ENCODE measurements at regions not wholly inside any gene's neighbourhood (a gene's known extent, or its start where the extent isn't known, plus 50 kb on each side); places are given as distances from the start of the nearest gene placed in this dataset.

DNA sequence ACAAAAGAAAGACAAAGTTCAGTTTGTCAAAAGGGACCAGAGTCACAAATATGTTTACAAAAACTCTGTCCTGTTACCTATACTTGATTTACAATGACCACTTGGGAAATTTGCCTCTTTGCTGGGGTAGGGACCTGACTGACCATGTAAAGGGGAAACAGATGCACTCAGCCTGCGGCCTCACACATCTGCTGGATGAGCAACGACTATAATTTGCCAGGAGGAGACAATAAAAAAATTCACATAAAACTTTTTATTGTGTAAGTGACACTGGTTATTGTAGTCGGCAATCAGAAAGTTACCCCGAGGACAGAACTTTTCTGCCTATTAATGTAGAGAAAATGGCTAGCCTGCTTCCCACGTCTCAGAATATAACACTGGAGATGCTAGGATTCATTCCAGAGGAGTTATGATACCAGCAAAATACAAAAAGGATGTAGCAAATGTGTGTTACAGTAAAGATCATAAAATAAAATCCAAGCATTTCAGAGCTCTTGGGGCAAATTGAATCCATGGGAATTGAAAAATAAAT is 415.4 kb upstream of the SPTLC3 start (continued):
- TF ChIP-seq, protein P1, sequence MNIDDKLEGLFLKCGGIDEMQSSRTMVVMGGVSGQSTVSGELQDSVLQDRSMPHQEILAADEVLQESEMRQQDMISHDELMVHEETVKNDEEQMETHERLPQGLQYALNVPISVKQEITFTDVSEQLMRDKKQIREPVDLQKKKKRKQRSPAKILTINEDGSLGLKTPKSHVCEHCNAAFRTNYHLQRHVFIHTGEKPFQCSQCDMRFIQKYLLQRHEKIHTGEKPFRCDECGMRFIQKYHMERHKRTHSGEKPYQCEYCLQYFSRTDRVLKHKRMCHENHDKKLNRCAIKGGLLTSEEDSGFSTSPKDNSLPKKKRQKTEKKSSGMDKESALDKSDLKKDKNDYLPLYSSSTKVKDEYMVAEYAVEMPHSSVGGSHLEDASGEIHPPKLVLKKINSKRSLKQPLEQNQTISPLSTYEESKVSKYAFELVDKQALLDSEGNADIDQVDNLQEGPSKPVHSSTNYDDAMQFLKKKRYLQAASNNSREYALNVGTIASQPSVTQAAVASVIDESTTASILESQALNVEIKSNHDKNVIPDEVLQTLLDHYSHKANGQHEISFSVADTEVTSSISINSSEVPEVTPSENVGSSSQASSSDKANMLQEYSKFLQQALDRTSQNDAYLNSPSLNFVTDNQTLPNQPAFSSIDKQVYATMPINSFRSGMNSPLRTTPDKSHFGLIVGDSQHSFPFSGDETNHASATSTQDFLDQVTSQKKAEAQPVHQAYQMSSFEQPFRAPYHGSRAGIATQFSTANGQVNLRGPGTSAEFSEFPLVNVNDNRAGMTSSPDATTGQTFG (tag by site-specific recombination; IDR thresholded peaks at IDR 0.05; ENCODE audit: borderline replicate concordance): no peak
- TF ChIP-seq ZNF514 (tag by site-specific recombination; IDR thresholded peaks at IDR 0.05) (no peak), ZNF133 (tag by site-specific recombination; IDR thresholded peaks at IDR 0.05) (no peak)

DNA sequence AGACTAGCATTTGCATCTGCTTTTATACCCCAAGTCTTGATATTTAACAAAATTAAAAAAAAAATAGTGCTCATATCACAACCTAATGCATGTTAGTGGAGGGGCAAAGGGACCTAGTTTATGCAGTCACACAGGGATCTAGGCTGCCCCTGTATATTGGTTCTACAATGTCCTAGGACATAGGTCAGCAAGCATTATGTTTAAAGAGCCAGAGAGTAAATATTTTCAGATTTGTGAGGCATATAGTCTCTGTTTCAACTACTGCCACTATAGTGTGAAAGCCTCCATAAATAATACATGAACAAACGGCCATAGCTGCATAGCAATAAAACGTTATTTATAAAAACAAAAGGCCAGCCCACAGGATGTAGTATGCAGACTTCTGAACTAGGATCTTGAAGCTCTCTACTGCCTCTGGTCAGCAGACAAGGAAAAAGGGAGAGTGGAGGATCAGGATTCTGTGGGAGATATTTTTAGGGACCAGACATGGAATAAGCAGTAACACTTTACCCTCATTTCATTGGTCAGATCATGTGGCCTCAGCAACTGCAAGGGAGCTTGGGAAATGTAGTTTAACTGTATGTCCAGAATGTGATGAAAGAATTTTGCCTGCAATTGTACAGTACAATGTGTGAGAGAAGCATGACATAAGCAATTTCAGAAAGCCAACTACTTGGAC is 414.2 kb upstream of the SPTLC3 start:
- no peak overlapping the region for H3K27ac ChIP-seq (ENCODE audit: extremely low read depth, low read depth, low read length)
- H3K36me3 ChIP-seq (ENCODE audit: control insufficient read depth in 2 of 2, insufficient read depth in 1 of 2, low read length in 2 of 2): no peaks in the 10 kb centered on the region
- H3K9me3 ChIP-seq (ENCODE audit: control insufficient read depth, insufficient read depth, low read depth, low read length): no peaks in the 10 kb centered on the region
- ChIA-PET POLR2A (interaction anchor here (0.7 kb wide), 2 partner anchors 15 to 20 kb away, joined by 3 read pairs; no protein-coding TSS in a partner anchor), CTCF (interaction anchor here (0.6 kb wide), 1 partner anchor 368 kb away, joined by 3 read pairs; no protein-coding TSS in a partner anchor)
- H3K4me1 ChIP-seq (ENCODE audit: control insufficient read depth, insufficient read depth, low read length): peaks cover 2% of the 10 kb centered on the region; the same call in 1 of the 2 replicates
- TF ChIP-seq GLI2 (tag by site-specific recombination; IDR thresholded peaks at IDR 0.05; ENCODE audit: borderline replicate concordance, low read depth) (no peak), ZBTB48 (tag by site-specific recombination; IDR thresholded peaks at IDR 0.05) (peak; percentile 39; the same call in 1 of the 2 replicates)
- no peak overlapping the region for H3K4me3 ChIP-seq (ENCODE audit: low read depth, low read length)

DNA sequence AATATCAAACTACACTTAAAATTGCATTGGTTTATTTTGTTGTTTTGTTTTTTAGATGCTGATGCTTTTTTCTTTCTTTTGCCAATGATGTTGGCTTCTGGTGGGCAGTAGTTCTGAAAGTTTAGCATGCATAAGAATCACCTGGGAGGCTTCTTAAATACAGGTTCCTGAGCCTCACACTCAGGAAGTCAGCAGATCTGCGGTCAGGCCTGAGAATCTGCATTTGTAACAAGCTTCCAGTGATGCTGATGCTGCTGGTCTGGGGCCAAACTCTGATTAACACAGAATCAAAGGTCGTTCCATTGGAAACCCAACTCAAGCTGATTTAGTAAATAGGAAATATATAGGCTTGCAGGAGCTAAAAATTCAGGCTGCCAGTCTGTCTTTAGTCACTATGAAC is 412.9 kb upstream of the SPTLC3 start:
- no peaks in the 10 kb centered on the region for H3K9me3 ChIP-seq (ENCODE audit: control insufficient read depth, insufficient read depth, low read depth, low read length)
- no peak for TF ChIP-seq ZNF600 (tag by site-specific recombination; IDR thresholded peaks at IDR 0.05)
- TF ChIP-seq, protein P2, sequence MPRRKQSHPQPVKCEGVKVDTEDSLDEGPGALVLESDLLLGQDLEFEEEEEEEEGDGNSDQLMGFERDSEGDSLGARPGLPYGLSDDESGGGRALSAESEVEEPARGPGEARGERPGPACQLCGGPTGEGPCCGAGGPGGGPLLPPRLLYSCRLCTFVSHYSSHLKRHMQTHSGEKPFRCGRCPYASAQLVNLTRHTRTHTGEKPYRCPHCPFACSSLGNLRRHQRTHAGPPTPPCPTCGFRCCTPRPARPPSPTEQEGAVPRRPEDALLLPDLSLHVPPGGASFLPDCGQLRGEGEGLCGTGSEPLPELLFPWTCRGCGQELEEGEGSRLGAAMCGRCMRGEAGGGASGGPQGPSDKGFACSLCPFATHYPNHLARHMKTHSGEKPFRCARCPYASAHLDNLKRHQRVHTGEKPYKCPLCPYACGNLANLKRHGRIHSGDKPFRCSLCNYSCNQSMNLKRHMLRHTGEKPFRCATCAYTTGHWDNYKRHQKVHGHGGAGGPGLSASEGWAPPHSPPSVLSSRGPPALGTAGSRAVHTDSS (tag by site-specific recombination; IDR thresholded peaks at IDR 0.05): no peak
- TF ChIP-seq ZFHX2 (tag by site-specific recombination; conservative IDR thresholded peaks at IDR 0.05): no peak
- no peak for TF ChIP-seq ZNF416 (tag by site-specific recombination; IDR thresholded peaks at IDR 0.05)
- TF ChIP-seq SCRT1 (tag by site-specific recombination; IDR thresholded peaks at IDR 0.05; ENCODE audit: borderline replicate concordance): no peak
- TF ChIP-seq ZNF175 (tag by site-specific recombination; IDR thresholded peaks at IDR 0.05): no peak
- no peak for TF ChIP-seq ZFP69B (tag by site-specific recombination; IDR thresholded peaks at IDR 0.05)
- TF ChIP-seq ZNF248 (tag by site-specific recombination; IDR thresholded peaks at IDR 0.05): no peak
- TF ChIP-seq ZNF658 (tag by site-specific recombination; IDR thresholded peaks at IDR 0.05): no peak
- TF ChIP-seq, protein P3, sequence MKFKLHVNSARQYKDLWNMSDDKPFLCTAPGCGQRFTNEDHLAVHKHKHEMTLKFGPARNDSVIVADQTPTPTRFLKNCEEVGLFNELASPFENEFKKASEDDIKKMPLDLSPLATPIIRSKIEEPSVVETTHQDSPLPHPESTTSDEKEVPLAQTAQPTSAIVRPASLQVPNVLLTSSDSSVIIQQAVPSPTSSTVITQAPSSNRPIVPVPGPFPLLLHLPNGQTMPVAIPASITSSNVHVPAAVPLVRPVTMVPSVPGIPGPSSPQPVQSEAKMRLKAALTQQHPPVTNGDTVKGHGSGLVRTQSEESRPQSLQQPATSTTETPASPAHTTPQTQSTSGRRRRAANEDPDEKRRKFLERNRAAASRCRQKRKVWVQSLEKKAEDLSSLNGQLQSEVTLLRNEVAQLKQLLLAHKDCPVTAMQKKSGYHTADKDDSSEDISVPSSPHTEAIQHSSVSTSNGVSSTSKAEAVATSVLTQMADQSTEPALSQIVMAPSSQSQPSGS (tag by site-specific recombination; IDR thresholded peaks at IDR 0.05; ENCODE audit: low read depth): no peak
- CTCF ChIA-PET: interaction anchor here (0.6 kb wide), 2 partner anchors 39 to 171 kb away, joined by 3 read pairs; no protein-coding TSS in a partner anchor
- H3K27ac ChIP-seq (ENCODE audit: extremely low read depth, low read depth, low read length): no peak overlapping the region
- no peaks in the 10 kb centered on the region for H3K36me3 ChIP-seq (ENCODE audit: control insufficient read depth in 2 of 2, insufficient read depth in 1 of 2, low read length in 2 of 2)
- H3K4me1 ChIP-seq (ENCODE audit: control insufficient read depth, insufficient read depth, low read length): peaks cover 2% of the 10 kb centered on the region; the same call in 1 of the 2 replicates
- POLR2A ChIA-PET: no interaction called here
- no peak overlapping the region for H3K4me3 ChIP-seq (ENCODE audit: low read depth, low read length)
